COLO668 (cell line): ENCODE measurements at regions not wholly inside any gene's neighbourhood (a gene's known extent, or its start where the extent isn't known, plus 50 kb on each side); places are given as distances from the start of the nearest gene placed in this dataset.

Experiments used
- DNase-seq: peaks from one replicate; lab custom pipeline; 2025; ENCODE audit not compliant: unreplicated experiment; lab: John Stamatoyannopoulos, UW

GRCh38 chr15:89400116-89400781 lies 65.6 kb upstream of the POLG start:
- peak; percentile 26 for DNase-seq

- peak; percentile 59 for DNase-seq
These were observed 64.9 kb upstream of the POLG start for GRCh38 chr15:89399238-89400115.

GRCh38 chr15:89398896-89399237 lies 64.2 kb upstream of the POLG start:
- no peak for DNase-seq

- DNase-seq, result no peak
These were observed 63.0 kb upstream of the POLG start for GRCh38 chr15:89397653-89398023.

GRCh38 chr15:89396723-89397652 lies 62.4 kb upstream of the POLG start:
- DNase-seq, result no peak

- no peak for DNase-seq
These were observed 61.4 kb upstream of the POLG start for GRCh38 chr15:89395996-89396395.

- DNase-seq, result no peak
These were observed 60.8 kb upstream of the POLG start for GRCh38 chr15:89395461-89395871.

GRCh38 chr15:89395031-89395430 lies 60.4 kb upstream of the POLG start:
- no peak for DNase-seq

GRCh38 chr15:89393056-89393455 lies 58.4 kb upstream of the POLG start:
- DNase-seq, result no peak

GRCh38 chr15:89391685-89392257 lies 57.1 kb upstream of the POLG start:
- no peak for DNase-seq

- no peak for DNase-seq
These were observed 55.4 kb upstream of the POLG start for GRCh38 chr15:89389841-89390603.

GRCh38 chr15:89387140-89387903 lies 52.7 kb upstream of the POLG start:
- DNase-seq, result no peak

GRCh38 chr15:89385596-89386331 lies 51.1 kb upstream of the POLG start:
- DNase-seq, result no peak
